Astrocyte of the spinal cord (primary cell): ENCODE measurements at regions not wholly inside any gene's neighbourhood (a gene's known extent, or its start where the extent isn't known, plus 50 kb on each side); places are given as distances from the start of the nearest gene placed in this dataset.

Experiments
- DNase-seq: peaks from one replicate; pipeline ENCODE4 v3.0.0; 2011; ENCODE audit warnings: low read depth, low spot score
- H3K4me3 ChIP-seq: 2 replicates; pipeline ENCODE4 v1.5.1; 2011; ENCODE audit warnings: low read depth, mild to moderate bottlenecking, low read length, moderate library complexity
- CTCF ChIP-seq: IDR thresholded peaks from 2 replicates; pipeline ENCODE4 v1.5.1; 2012; ENCODE audit warnings: low read depth, mild to moderate bottlenecking, low read length, inconsistent platforms
- in situ Hi-C: cut with HindIII; loops from 2 replicates; pipeline ENCODE4 v1.10.0; 2017; ENCODE audit warnings: low sequenced_read_pairs

- in situ Hi-C loops = no loop called here
Measured at GRCh38 chr5:162456086-162456485, 388.5 kb downstream of the GABRG2 start.

GRCh38 chr5:162466011-162466410 is 398.4 kb downstream of the GABRG2 start:
- TF ChIP-seq CTCF = no peak
- in situ Hi-C loops = no loop called here

More at GRCh38 chr5:162456086-162456485, 388.5 kb downstream of the GABRG2 start:
- no peak overlapping the region for H3K4me3 ChIP-seq
- no peak for TF ChIP-seq CTCF
- DNase-seq = no peak

GRCh38 chr5:162473041-162473714 is 405.6 kb downstream of the GABRG2 start:
- H3K4me3 ChIP-seq = no peak overlapping the region
- in situ Hi-C loops = no loop called here
- no peak for TF ChIP-seq CTCF

More at GRCh38 chr5:162466011-162466410, 398.4 kb downstream of the GABRG2 start:
- H3K4me3 ChIP-seq = no peak overlapping the region
- DNase-seq = no peak

GRCh38 chr5:162474239-162474638 is 406.7 kb downstream of the GABRG2 start:
- DNase-seq = no peak
- in situ Hi-C loops = no loop called here
- H3K4me3 ChIP-seq = no peak overlapping the region
- no peak for TF ChIP-seq CTCF

More at GRCh38 chr5:162473041-162473714, 405.6 kb downstream of the GABRG2 start:
- no peak for DNase-seq

- no peak for TF ChIP-seq CTCF
- H3K4me3 ChIP-seq = no peak overlapping the region
- DNase-seq = no peak
- in situ Hi-C loops = no loop called here
Measured at GRCh38 chr5:162484095-162484494, 416.5 kb downstream of the GABRG2 start.

GRCh38 chr5:162484986-162485385 is 417.4 kb downstream of the GABRG2 start:
- DNase-seq = no peak
- no peak for TF ChIP-seq CTCF
- H3K4me3 ChIP-seq = no peak overlapping the region
- in situ Hi-C loops = no loop called here
